ENCODE measurements at regions not wholly inside any gene's neighbourhood (a gene's known extent, or its start where the extent isn't known, plus 50 kb on each side); places are given as distances from the start of the nearest gene placed in this dataset.

- TF ChIP-seq EZH2phosphoT487 (IDR thresholded peaks at IDR 0.05; ENCODE audit: insufficient read depth, low read depth), result no peak
- TF ChIP-seq EZH2 (IDR thresholded peaks at IDR 0.05; ENCODE audit: insufficient read depth, poor library complexity, severe bottlenecking), result no peak
Measured at GRCh38 chr6:156102129-156102528, 646.5 kb upstream of the NOX3 start.

All from GM23248 (cell line).